Spleen (tissue), 11 donors: ENCODE measurements at regions not wholly inside any gene's neighbourhood (a gene's known extent, or its start where the extent isn't known, plus 50 kb on each side); places are given as distances from the start of the nearest gene placed in this dataset.

Experiments used
- DNase-seq: peaks from one replicate; pipeline ENCODE4 v3.0.0-alpha.2; 2020
- H3K27ac ChIP-seq, 8 donors: fragments of 200-600 bp; sonication (generic) in 7 of 8; 1 replicate in 4 of 8; 2 replicates in 4 of 8; pipeline versions ENCODE4 v1.5.0 to v1.8.0; 2016 to 2021; ENCODE audit warnings: inconsistent platforms in 4 of 8, mild to moderate bottlenecking in 4 of 8, moderate library complexity in 1 of 8
- H3K27me3 ChIP-seq, 7 donors: fragments of 200-600 bp; sonication (generic) in 6 of 7; replicated peaks in 1 of 7; 1 replicate in 4 of 7; 2 replicates in 3 of 7; pipeline versions ENCODE4 v1.5.0 to v1.8.0; 2016 to 2021; ENCODE audit warnings: inconsistent platforms in 3 of 7, mild to moderate bottlenecking in 1 of 7
- H3K36me3 ChIP-seq, 6 donors: fragments of 200-600 bp; sonication (generic) in 5 of 6; 1 replicate in 4 of 6; 2 replicates in 2 of 6; pipeline versions ENCODE4 v1.5.0 to v1.8.0; 2016 to 2021; ENCODE audit warnings: inconsistent platforms in 2 of 6
- H3K4me1 ChIP-seq, 6 donors: fragments of 200-600 bp; sonication (generic) in 5 of 6; 1 replicate in 3 of 6; 2 replicates in 3 of 6; pipeline versions ENCODE4 v1.5.0 to v1.8.0; 2016 to 2021; ENCODE audit warnings: inconsistent platforms in 3 of 6
- H3K4me3 ChIP-seq, 8 donors: fragments of 200-600 bp; sonication (generic) in 7 of 8; 1 replicate in 4 of 8; 2 replicates in 4 of 8; pipeline versions ENCODE4 v1.5.0 to v1.8.0; 2016 to 2021; ENCODE audit warnings: inconsistent platforms in 4 of 8, mild to moderate bottlenecking in 4 of 8, moderate library complexity in 2 of 8
- H3K9me3 ChIP-seq, 8 donors: fragments of 200-600 bp; sonication (generic) in 7 of 8; 1 replicate in 4 of 8; 2 replicates in 4 of 8; pipeline versions ENCODE4 v1.5.0 to v1.8.0; 2016 to 2021; ENCODE audit warnings: inconsistent platforms in 4 of 8
- POLR2A ChIP-seq, 3 donors: fragments of 450-650 bp; IDR thresholded peaks; one replicate each; pipeline ENCODE4 v1.5.1; 2017; ENCODE audit warnings: antibody characterized with exemption in 3 of 3, mild to moderate bottlenecking in 1 of 3
- POLR2AphosphoS5 ChIP-seq, 3 donors: sonication (generic); formaldehyde crosslinking; IDR thresholded peaks; one replicate each; pipeline ENCODE4 v1.5.1; 2017; ENCODE audit warnings: antibody characterized with exemption in 3 of 3
- WGBS, 5 donors: extraction: QIAGEN DNeasy Blood & Tissue Kit in 3 of 5; methylation state at CpG; one replicate each; pipeline versions ENCODE4 v1.1.5 to v1.1.7; 2013 to 2018; 5-methylcytosine and 5-hydroxymethylcytosine counted together
- intact Hi-C: fragments of 100-400 bp; cut with DNase I; formaldehyde crosslinking; loops from one replicate; pipeline ENCODE4 v1.15.0; 2023; ENCODE audit warnings: low total_unique reads
- TF ChIP-seq, protein P1 (sequence below), 11 experiments: fragments of 200-600 bp in 7 of 11; fragments of 450-650 bp in 4 of 11; sonication (generic) in 4 of 11; IDR thresholded peaks in 8 of 11; conservative IDR thresholded peaks in 3 of 11; 1 replicate in 7 of 11; 2 replicates in 4 of 11; pipeline versions ENCODE4 v1.4.0 to v1.8.0; 2016 to 2021; ENCODE audit warnings: antibody characterized with exemption in 11 of 11, inconsistent platforms in 4 of 11, mild to moderate bottlenecking in 1 of 11
- donor health status: healthy with polysubstance abuse.
- donor health status: DM: no; HTN: no; CAD: no; lungs with moderate emphysema.
- donor health status: DM: no; HTN: no; CAD: no.
- donor health status: Bipolar disorder and iron deficiency.
- donor health status: healthy.
- donor health status: DM: no; HTN: no; CAD: no.
- donor health status: DM: yes; HTN: yes; CAD: no.

DNA sequence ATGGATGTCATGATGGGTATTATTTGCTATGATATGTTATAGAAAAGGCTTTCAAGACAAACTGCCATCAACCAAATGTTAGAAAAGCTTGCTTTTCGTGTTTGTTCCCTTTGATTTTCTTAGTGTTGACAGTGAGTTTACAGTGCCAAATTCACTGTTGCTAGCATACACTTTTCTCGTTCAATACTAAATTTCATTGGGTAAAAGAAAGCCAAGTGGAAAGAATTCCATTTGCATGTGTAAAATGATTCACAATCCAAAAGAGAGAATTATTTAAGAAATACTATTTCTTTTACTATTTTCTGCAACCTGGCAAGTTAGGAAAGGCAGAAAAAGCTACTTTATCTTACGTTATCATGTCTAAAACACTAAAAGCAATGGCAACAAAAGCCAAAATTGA is 301.4 kb downstream of the OTOL1 start:
- no peak overlapping the region for H3K27ac ChIP-seq
- peaks cover 0 to 5% (median 0%) of the 10 kb centered on the region in 8 donors for H3K9me3 ChIP-seq
- 74 to 88% (median 83%) methylated on average over 3 of the region's 3 CpGs for WGBS, 5 donors
- intact Hi-C loops: no loop called here
- TF ChIP-seq POLR2A (IDR thresholded peaks at IDR 0.05) (no peak), POLR2AphosphoS5 (IDR thresholded peaks at IDR 0.05) (no peak)
- TF ChIP-seq, protein P1, sequence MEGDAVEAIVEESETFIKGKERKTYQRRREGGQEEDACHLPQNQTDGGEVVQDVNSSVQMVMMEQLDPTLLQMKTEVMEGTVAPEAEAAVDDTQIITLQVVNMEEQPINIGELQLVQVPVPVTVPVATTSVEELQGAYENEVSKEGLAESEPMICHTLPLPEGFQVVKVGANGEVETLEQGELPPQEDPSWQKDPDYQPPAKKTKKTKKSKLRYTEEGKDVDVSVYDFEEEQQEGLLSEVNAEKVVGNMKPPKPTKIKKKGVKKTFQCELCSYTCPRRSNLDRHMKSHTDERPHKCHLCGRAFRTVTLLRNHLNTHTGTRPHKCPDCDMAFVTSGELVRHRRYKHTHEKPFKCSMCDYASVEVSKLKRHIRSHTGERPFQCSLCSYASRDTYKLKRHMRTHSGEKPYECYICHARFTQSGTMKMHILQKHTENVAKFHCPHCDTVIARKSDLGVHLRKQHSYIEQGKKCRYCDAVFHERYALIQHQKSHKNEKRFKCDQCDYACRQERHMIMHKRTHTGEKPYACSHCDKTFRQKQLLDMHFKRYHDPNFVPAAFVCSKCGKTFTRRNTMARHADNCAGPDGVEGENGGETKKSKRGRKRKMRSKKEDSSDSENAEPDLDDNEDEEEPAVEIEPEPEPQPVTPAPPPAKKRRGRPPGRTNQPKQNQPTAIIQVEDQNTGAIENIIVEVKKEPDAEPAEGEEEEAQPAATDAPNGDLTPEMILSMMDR (IDR thresholded peaks at IDR 0.05 in 8 of 11, conservative IDR thresholded peaks at IDR 0.05 in 3 of 11): no peak
- no peaks in the 10 kb centered on the region for H3K27me3 ChIP-seq
- no peaks in the 10 kb centered on the region for H3K36me3 ChIP-seq
- no peaks in the 10 kb centered on the region for H3K4me1 ChIP-seq
- H3K4me3 ChIP-seq: no peak overlapping the region
- DNase-seq: no peak

DNA sequence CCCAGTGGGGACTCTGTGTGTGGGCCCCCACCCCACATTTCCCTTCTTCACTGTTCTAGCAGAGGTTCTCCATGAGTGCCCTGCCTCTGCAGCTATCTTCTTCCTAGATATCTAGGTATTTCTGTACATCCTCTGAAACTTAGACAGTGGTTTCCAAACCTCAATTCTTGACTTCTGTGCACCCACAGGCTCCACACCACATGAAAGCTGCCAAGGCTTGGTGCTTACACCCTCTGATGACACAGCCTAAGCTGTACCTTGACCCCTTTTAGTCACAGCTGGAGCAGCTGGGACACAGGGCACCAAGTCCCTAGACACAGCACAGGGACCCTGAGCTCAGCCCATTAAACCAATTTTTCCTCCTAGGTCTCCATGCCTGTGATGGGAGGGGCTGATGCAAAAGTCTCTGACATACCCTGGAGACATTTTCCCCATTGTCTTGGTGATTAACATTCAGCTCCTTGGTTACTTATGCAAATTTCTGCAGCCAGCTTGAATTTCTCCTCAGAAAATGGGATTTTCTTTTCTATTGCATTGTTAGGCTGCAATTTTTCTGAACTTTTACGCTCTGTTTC is 304.5 kb downstream of the OTOL1 start:
- H3K27ac ChIP-seq: no peak overlapping the region
- no peak overlapping the region for H3K4me3 ChIP-seq
- intact Hi-C loops: no loop called here
- H3K9me3 ChIP-seq: peaks cover 0 to 5% (median 0%) of the 10 kb centered on the region in 8 donors
- H3K36me3 ChIP-seq: no peaks in the 10 kb centered on the region
- H3K27me3 ChIP-seq: no peaks in the 10 kb centered on the region
- no peak for DNase-seq
- 0 to 54% (median 33%) methylated on average over 1 of the region's 1 CpG for WGBS, 5 donors
- TF ChIP-seq POLR2A (IDR thresholded peaks at IDR 0.05) (no peak), POLR2AphosphoS5 (IDR thresholded peaks at IDR 0.05) (no peak)
- TF ChIP-seq, protein P1 (IDR thresholded peaks at IDR 0.05 in 8 of 11, conservative IDR thresholded peaks at IDR 0.05 in 3 of 11): no peak
- no peaks in the 10 kb centered on the region for H3K4me1 ChIP-seq

DNA sequence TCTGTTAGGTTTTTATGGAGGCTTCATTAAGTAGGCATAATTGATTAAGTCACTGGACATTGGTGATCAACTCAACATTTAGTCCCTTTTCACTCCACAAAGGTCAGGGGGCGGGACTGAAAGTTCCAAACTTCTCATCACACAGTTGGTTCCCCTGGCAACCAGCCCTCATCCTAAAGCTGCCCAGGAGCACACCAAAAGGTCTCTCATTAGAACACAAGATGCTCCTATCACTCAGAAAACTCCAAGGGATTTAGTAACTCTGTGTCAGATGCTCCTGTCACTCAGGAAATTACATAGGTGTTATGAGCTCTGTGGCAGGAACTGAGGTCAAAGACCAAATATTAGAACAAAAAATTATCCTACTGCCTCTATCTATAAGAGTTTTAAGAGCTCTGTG is 321.5 kb downstream of the OTOL1 start:
- TF ChIP-seq POLR2A (IDR thresholded peaks at IDR 0.05) (no peak), POLR2AphosphoS5 (IDR thresholded peaks at IDR 0.05) (no peak)
- TF ChIP-seq, protein P1 (IDR thresholded peaks at IDR 0.05 in 8 of 11, conservative IDR thresholded peaks at IDR 0.05 in 3 of 11): no peak
- no peaks in the 10 kb centered on the region for H3K4me1 ChIP-seq
- no peak overlapping the region for H3K27ac ChIP-seq
- DNase-seq: no peak
- no peaks in the 10 kb centered on the region for H3K36me3 ChIP-seq
- no peaks in the 10 kb centered on the region for H3K27me3 ChIP-seq
- WGBS, 5 donors: 64 to 91% (median 82%) methylated on average over 1 of the region's 1 CpG
- H3K4me3 ChIP-seq: no peak overlapping the region
- H3K9me3 ChIP-seq: no peaks in the 10 kb centered on the region
- intact Hi-C loops: no loop called here

DNA sequence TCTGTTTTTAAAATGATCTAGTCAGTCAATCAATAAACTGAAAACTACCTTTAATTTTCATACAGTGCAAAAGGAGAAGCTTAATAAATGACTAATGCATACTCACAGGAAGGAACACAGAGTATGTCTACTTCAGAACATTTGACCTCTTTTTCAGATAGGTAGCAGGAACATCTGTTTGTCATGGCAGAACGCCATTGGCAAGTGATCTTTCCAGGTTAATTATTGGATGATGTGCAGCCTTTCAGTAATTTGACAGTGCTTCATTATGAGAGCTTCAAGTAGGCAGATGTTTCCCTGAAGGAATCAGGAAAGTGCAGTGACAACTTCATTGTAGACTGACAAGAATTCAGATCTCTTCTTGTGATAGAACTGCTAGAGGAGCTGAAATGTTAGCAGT is 325.0 kb downstream of the OTOL1 start:
- H3K9me3 ChIP-seq: no peaks in the 10 kb centered on the region
- intact Hi-C loops: no loop called here
- no peaks in the 10 kb centered on the region for H3K4me1 ChIP-seq
- no peak for DNase-seq
- H3K27me3 ChIP-seq: no peaks in the 10 kb centered on the region
- 21 to 60% (median 51%) methylated on average over 1 of the region's 1 CpG for WGBS, 5 donors
- TF ChIP-seq POLR2A (IDR thresholded peaks at IDR 0.05): no peak
- TF ChIP-seq POLR2AphosphoS5 (IDR thresholded peaks at IDR 0.05): no peak
- TF ChIP-seq, protein P1 (IDR thresholded peaks at IDR 0.05 in 8 of 11, conservative IDR thresholded peaks at IDR 0.05 in 3 of 11): no peak
- no peak overlapping the region for H3K27ac ChIP-seq
- H3K4me3 ChIP-seq: no peak overlapping the region
- no peaks in the 10 kb centered on the region for H3K36me3 ChIP-seq
